Parathyroid adenoma (tissue), 2 donors: ENCODE measurements at regions not wholly inside any gene's neighbourhood (a gene's known extent, or its start where the extent isn't known, plus 50 kb on each side); places are given as distances from the start of the nearest gene placed in this dataset.

ENCODE experiments used
- H2AFZ ChIP-seq: fragments of 300-600 bp; sonication (generic); one replicate; pipeline ENCODE4 v1.7.0; 2017; ENCODE audit warnings: antibody characterized with exemption, mild to moderate bottlenecking
- H3K27ac ChIP-seq: fragments of 300-600 bp; sonication (generic); one replicate; pipeline ENCODE4 v1.7.0; 2017
- H3K27me3 ChIP-seq: fragments of 300-600 bp; sonication (generic); one replicate; pipeline ENCODE4 v1.7.0; 2017; ENCODE audit warnings: low read length; ENCODE audit not compliant: control insufficient read depth, insufficient read depth
- H3K36me3 ChIP-seq: fragments of 300-600 bp; sonication (generic); one replicate; pipeline ENCODE4 v1.7.0; 2017; ENCODE audit warnings: low read length; ENCODE audit not compliant: control insufficient read depth, insufficient read depth
- H3K4me1 ChIP-seq: fragments of 300-600 bp; sonication (generic); one replicate; pipeline ENCODE4 v1.7.0; 2017; ENCODE audit warnings: control low read depth
- H3K4me2 ChIP-seq: fragments of 300-600 bp; sonication (generic); one replicate; pipeline ENCODE4 v1.7.0; 2017; ENCODE audit warnings: low read length
- H3K4me3 ChIP-seq: fragments of 300-600 bp; sonication (generic); one replicate; pipeline ENCODE4 v1.7.0; 2017; ENCODE audit warnings: low read depth, low read length
- H3K79me2 ChIP-seq: fragments of 300-600 bp; sonication (generic); one replicate; pipeline ENCODE4 v1.7.0; 2017; ENCODE audit warnings: control low read depth
- H3K9ac ChIP-seq: fragments of 300-600 bp; sonication (generic); one replicate; pipeline ENCODE4 v1.7.0; 2017; ENCODE audit warnings: mild to moderate bottlenecking
- H3K9me3 ChIP-seq: fragments of 300-600 bp; sonication (generic); one replicate; pipeline ENCODE4 v1.7.0; 2017; ENCODE audit warnings: low read length; ENCODE audit not compliant: control insufficient read depth
- CTCF ChIP-seq: fragments of 300-600 bp; sonication (generic); IDR thresholded peaks from one replicate; pipeline ENCODE4 v1.7.0; 2017; ENCODE audit warnings: antibody characterized with exemption, mild to moderate bottlenecking
- donor health status: primary hyperparathyroidism.

GRCh38 chr17:79422236-79422635 lies 188.6 kb downstream of the RBFOX3 start:
- H3K4me2 ChIP-seq = no peak overlapping the region
- H3K36me3 ChIP-seq = no peaks in the 10 kb centered on the region
- no peaks in the 10 kb centered on the region for H3K9me3 ChIP-seq
- H3K4me3 ChIP-seq = no peak overlapping the region
- no peak overlapping the region for H2AFZ ChIP-seq
- no peaks in the 10 kb centered on the region for H3K79me2 ChIP-seq
- no peaks in the 10 kb centered on the region for H3K4me1 ChIP-seq
- H3K27ac ChIP-seq = no peak overlapping the region
- H3K9ac ChIP-seq = no peak overlapping the region
- no peaks in the 10 kb centered on the region for H3K27me3 ChIP-seq
- TF ChIP-seq CTCF = no peak

GRCh38 chr17:79420318-79421243 lies 190.3 kb downstream of the RBFOX3 start:
- Histone ChIP-seq H3K9me3 (no peaks in the 10 kb centered on the region), H3K4me1 (no peaks in the 10 kb centered on the region), H2AFZ (no peak overlapping the region), H3K36me3 (no peaks in the 10 kb centered on the region), H3K4me2 (no peak overlapping the region), H3K4me3 (no peak overlapping the region), H3K27me3 (no peaks in the 10 kb centered on the region), H3K9ac (no peak overlapping the region), H3K79me2 (no peaks in the 10 kb centered on the region), H3K27ac (no peak overlapping the region)
- no peak for TF ChIP-seq CTCF

- Histone ChIP-seq H2AFZ (no peak overlapping the region), H3K27me3 (no peaks in the 10 kb centered on the region), H3K4me1 (no peaks in the 10 kb centered on the region), H3K36me3 (no peaks in the 10 kb centered on the region), H3K4me2 (no peak overlapping the region), H3K79me2 (no peaks in the 10 kb centered on the region), H3K9ac (no peak overlapping the region), H3K27ac (no peak overlapping the region), H3K4me3 (no peak overlapping the region), H3K9me3 (no peaks in the 10 kb centered on the region)
- TF ChIP-seq CTCF = no peak
These were observed 193.3 kb downstream of the RBFOX3 start for GRCh38 chr17:79417476-79417988.

- Histone ChIP-seq H3K9me3 (no peaks in the 10 kb centered on the region), H2AFZ (no peak overlapping the region), H3K27me3 (no peaks in the 10 kb centered on the region), H3K4me2 (no peak overlapping the region), H3K4me3 (no peak overlapping the region), H3K27ac (no peak overlapping the region), H3K79me2 (no peaks in the 10 kb centered on the region), H3K4me1 (no peaks in the 10 kb centered on the region), H3K9ac (no peak overlapping the region), H3K36me3 (no peaks in the 10 kb centered on the region)
- no peak for TF ChIP-seq CTCF
These were observed 194.9 kb downstream of the RBFOX3 start for GRCh38 chr17:79415909-79416308.
